H9 (cell line): ENCODE measurements at regions not wholly inside any gene's neighbourhood (a gene's known extent, or its start where the extent isn't known, plus 50 kb on each side); places are given as distances from the start of the nearest gene placed in this dataset.

ENCODE experiments used
- DNase-seq: peaks from one replicate; pipeline ENCODE4 v3.0.0-alpha.2; 2017
- H2AFZ ChIP-seq: one replicate; pipeline ENCODE4 v1.6.1; 2013; ENCODE audit warnings: mild to moderate bottlenecking, low read length, control low read depth, moderate library complexity
- H2AK5ac ChIP-seq: 2 replicates; pipeline ENCODE4 v1.6.1; 2013; ENCODE audit warnings: low read length, control low read depth, mixed read lengths; ENCODE audit not compliant: insufficient read length
- H2BK120ac ChIP-seq: one replicate; pipeline ENCODE4 v1.6.1; 2013; ENCODE audit warnings: low read depth, mild to moderate bottlenecking, low read length, control low read depth, inconsistent platforms; ENCODE audit not compliant: poor library complexity, severe bottlenecking
- H2BK12ac ChIP-seq: 2 replicates; pipeline ENCODE4 v1.6.1; 2013; ENCODE audit warnings: low read length, control low read depth, mixed read lengths, low read depth; ENCODE audit not compliant: insufficient read length
- H2BK15ac ChIP-seq: 2 replicates; pipeline ENCODE4 v1.6.1; 2013; ENCODE audit warnings: low read depth, low read length, control low read depth
- H2BK20ac ChIP-seq: one replicate; pipeline ENCODE4 v1.6.1; 2013; ENCODE audit warnings: low read depth, mild to moderate bottlenecking, low read length, control low read depth, inconsistent platforms; ENCODE audit not compliant: poor library complexity, severe bottlenecking
- H2BK5ac ChIP-seq: 2 replicates; pipeline ENCODE4 v1.6.1; 2013; ENCODE audit warnings: low read length, control low read depth, mixed read lengths; ENCODE audit not compliant: insufficient read length
- H3K14ac ChIP-seq: 2 replicates; pipeline ENCODE4 v1.6.1; 2013; ENCODE audit warnings: low read length, control low read depth; ENCODE audit not compliant: insufficient read depth
- H3K18ac ChIP-seq: 2 replicates; pipeline ENCODE4 v1.6.1; 2013; ENCODE audit warnings: low read depth, mild to moderate bottlenecking, mixed read lengths, low read length, control low read depth; ENCODE audit not compliant: insufficient read length
- H3K23ac ChIP-seq: 2 replicates; pipeline ENCODE4 v1.6.1; 2013; ENCODE audit warnings: low read length, control low read depth, mixed read lengths, low read depth; ENCODE audit not compliant: insufficient read length
- H3K23me2 ChIP-seq: 2 replicates; pipeline ENCODE4 v1.6.1; 2013; ENCODE audit warnings: low read depth, mild to moderate bottlenecking, mixed read lengths, low read length, control low read depth; ENCODE audit not compliant: insufficient read length, poor library complexity, severe bottlenecking
- H3K27ac ChIP-seq: 2 replicates; pipeline ENCODE4 v1.5.1; 2013; ENCODE audit warnings: low read length, control low read depth, mixed read lengths, low read depth; ENCODE audit not compliant: insufficient read length
- H3K27me3 ChIP-seq: 2 replicates; pipeline ENCODE4 v1.6.1; 2013; ENCODE audit warnings: low read length, control low read depth, inconsistent platforms; ENCODE audit not compliant: insufficient read depth
- H3K4ac ChIP-seq: 2 replicates; pipeline ENCODE4 v1.6.1; 2013; ENCODE audit warnings: low read depth, mild to moderate bottlenecking, control low read depth, inconsistent platforms, low read length, moderate library complexity
- H3K4me1 ChIP-seq: 2 replicates; pipeline ENCODE4 v1.6.1; 2013; ENCODE audit warnings: low read length, control low read depth, inconsistent platforms; ENCODE audit not compliant: insufficient read depth
- H3K4me2 ChIP-seq: 2 replicates; pipeline ENCODE4 v1.6.1; 2013; ENCODE audit warnings: low read length, control low read depth, mixed read lengths; ENCODE audit not compliant: insufficient read length, insufficient read depth
- H3K56ac ChIP-seq: 2 replicates; pipeline ENCODE4 v1.6.1; 2013; ENCODE audit warnings: low read depth, mild to moderate bottlenecking, mixed read lengths, low read length, control low read depth; ENCODE audit not compliant: insufficient read length
- H3K79me1 ChIP-seq: 2 replicates; pipeline ENCODE4 v1.6.1; 2013; ENCODE audit warnings: low read depth, mild to moderate bottlenecking, moderate library complexity, low read length, control low read depth, inconsistent platforms; ENCODE audit not compliant: insufficient read depth, poor library complexity, severe bottlenecking
- H3K79me2 ChIP-seq: 2 replicates; pipeline ENCODE4 v1.6.1; 2013; ENCODE audit warnings: low read length, control low read depth, inconsistent platforms; ENCODE audit not compliant: insufficient read depth
- H3K9ac ChIP-seq: 2 replicates; pipeline ENCODE4 v1.6.1; 2013; ENCODE audit warnings: low read length, control low read depth, mixed read lengths; ENCODE audit not compliant: insufficient read length; ENCODE audit errors: extremely low read depth
- H3K9me3 ChIP-seq: one replicate; pipeline ENCODE4 v1.6.1; 2013; ENCODE audit warnings: low read depth, low read length, inconsistent platforms; ENCODE audit not compliant: control insufficient read depth
- H3T11ph ChIP-seq: one replicate; pipeline ENCODE4 v1.6.1; 2013; ENCODE audit warnings: mild to moderate bottlenecking, low read length, control low read depth, inconsistent platforms
- H4K20me1 ChIP-seq: one replicate; pipeline ENCODE4 v1.6.1; 2013; ENCODE audit not compliant: control insufficient read depth, insufficient read length, insufficient read depth
- H4K5ac ChIP-seq: 2 replicates; pipeline ENCODE4 v1.6.1; 2013; ENCODE audit warnings: low read depth, mild to moderate bottlenecking, mixed read lengths, low read length, control low read depth; ENCODE audit not compliant: insufficient read length
- H4K8ac ChIP-seq: replicated peaks from 2 replicates; pipeline ENCODE4 v1.6.1; 2013; ENCODE audit warnings: low read length, control low read depth, mixed read lengths, low read depth; ENCODE audit not compliant: insufficient read length
- H4K91ac ChIP-seq: 2 replicates; pipeline ENCODE4 v1.6.1; 2013; ENCODE audit warnings: low read depth, mild to moderate bottlenecking, moderate library complexity, mixed read lengths, low read length, control low read depth; ENCODE audit not compliant: insufficient read length
- H3K27ac Mint-ChIP-seq, 3 experiments: 2 replicates in 2 of 3; 3 replicates in 1 of 3; pipeline ENCODE4 v1.8.0; 2020 to 2021; ENCODE audit warnings: mixed read lengths in 3 of 3, mild to moderate bottlenecking in 1 of 3, moderate library complexity in 1 of 3
- H3K27me3 Mint-ChIP-seq: 2 replicates; pipeline ENCODE4 v1.8.0; 2021; ENCODE audit warnings: low read depth, mild to moderate bottlenecking, moderate library complexity, mixed read lengths
- H3K36me3 Mint-ChIP-seq, 3 experiments: 2 replicates in 2 of 3; 3 replicates in 1 of 3; pipeline ENCODE4 v1.8.0; 2020 to 2021; ENCODE audit warnings: low read depth in 3 of 3, mixed read lengths in 3 of 3; ENCODE audit not compliant: insufficient read depth in 1 of 3
- H3K4me1 Mint-ChIP-seq, 2 experiments: 2 replicates each; pipeline ENCODE4 v1.8.0; 2020; ENCODE audit warnings: mixed read lengths in 2 of 2
- H3K4me3 Mint-ChIP-seq, 2 experiments: 2 replicates in 1 of 2; 3 replicates in 1 of 2; pipeline ENCODE4 v1.8.0; 2020 to 2021; ENCODE audit warnings: mild to moderate bottlenecking in 2 of 2, mixed read lengths in 2 of 2, moderate library complexity in 1 of 2
- H3K9me3 Mint-ChIP-seq, 2 experiments: 2 replicates in 1 of 2; 3 replicates in 1 of 2; pipeline ENCODE4 v1.8.0; 2020; ENCODE audit warnings: mild to moderate bottlenecking in 2 of 2, mixed read lengths in 2 of 2, moderate library complexity in 1 of 2
- WGBS: extraction: QIAGEN DNeasy Blood & Tissue Kit; methylation state at CpG from one replicate; pipeline ENCODE4 v1.1.7; 2013; ENCODE audit warnings: missing lambda C conversion rate, low lambda C conversion rate, mixed read lengths; ENCODE audit not compliant: insufficient read length; ENCODE audit errors: extremely low coverage; 5-methylcytosine and 5-hydroxymethylcytosine counted together
- TF ChIP-seq, protein P1 (sequence below): fragments of 200-600 bp; sonication (generic); conservative IDR thresholded peaks from 3 replicates; pipeline ENCODE4 v1.8.0; 2021; ENCODE audit warnings: antibody characterized with exemption, mild to moderate bottlenecking

DNA sequence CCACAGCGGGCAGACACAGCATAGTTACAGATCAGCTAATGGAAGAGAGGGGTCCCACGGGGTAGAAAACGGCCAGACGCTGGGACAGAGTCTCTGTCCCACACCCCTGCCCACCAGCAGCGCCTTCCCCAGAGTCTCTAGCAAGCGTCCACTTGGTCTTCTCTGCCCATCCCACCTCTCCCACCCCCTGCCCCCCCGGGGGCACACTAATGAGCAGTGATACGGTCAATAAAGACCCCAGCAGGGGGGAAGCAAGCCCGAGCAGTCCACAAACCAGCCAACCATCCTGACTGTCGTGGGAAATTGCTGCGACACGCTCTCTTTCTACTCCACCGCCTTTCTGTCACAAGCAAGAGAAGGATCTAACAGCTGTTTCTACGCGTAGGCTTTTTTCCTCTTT lies 374.7 kb downstream of the NPHP4 start:
- H3K23ac ChIP-seq: no peak overlapping the region
- no peak overlapping the region for H3T11ph ChIP-seq
- no peak overlapping the region for H3K27ac ChIP-seq
- no peak overlapping the region for H3K4ac ChIP-seq
- H2BK15ac ChIP-seq: no peak overlapping the region
- H2AFZ ChIP-seq: no peak overlapping the region
- WGBS: no CpG with 5 or more reads among the region's 15 CpGs
- no peaks in the 10 kb centered on the region for H3K79me2 ChIP-seq
- no peaks in the 10 kb centered on the region for H3K9me3 Mint-ChIP-seq
- H2BK20ac ChIP-seq: no peak overlapping the region
- H2BK5ac ChIP-seq: no peak overlapping the region
- no peak overlapping the region for H4K8ac ChIP-seq
- no peak overlapping the region for H2BK120ac ChIP-seq
- no peaks in the 10 kb centered on the region for H3K36me3 Mint-ChIP-seq
- peaks cover 11 to 12% of the 10 kb centered on the region in 2 experiments for H3K4me1 Mint-ChIP-seq
- H2AK5ac ChIP-seq: no peak overlapping the region
- no peak overlapping the region for H3K56ac ChIP-seq
- H3K79me1 ChIP-seq: no peaks in the 10 kb centered on the region
- H3K4me2 ChIP-seq: no peak overlapping the region
- H3K27me3 ChIP-seq: no peaks in the 10 kb centered on the region
- DNase-seq: no peak
- TF ChIP-seq, protein P1, sequence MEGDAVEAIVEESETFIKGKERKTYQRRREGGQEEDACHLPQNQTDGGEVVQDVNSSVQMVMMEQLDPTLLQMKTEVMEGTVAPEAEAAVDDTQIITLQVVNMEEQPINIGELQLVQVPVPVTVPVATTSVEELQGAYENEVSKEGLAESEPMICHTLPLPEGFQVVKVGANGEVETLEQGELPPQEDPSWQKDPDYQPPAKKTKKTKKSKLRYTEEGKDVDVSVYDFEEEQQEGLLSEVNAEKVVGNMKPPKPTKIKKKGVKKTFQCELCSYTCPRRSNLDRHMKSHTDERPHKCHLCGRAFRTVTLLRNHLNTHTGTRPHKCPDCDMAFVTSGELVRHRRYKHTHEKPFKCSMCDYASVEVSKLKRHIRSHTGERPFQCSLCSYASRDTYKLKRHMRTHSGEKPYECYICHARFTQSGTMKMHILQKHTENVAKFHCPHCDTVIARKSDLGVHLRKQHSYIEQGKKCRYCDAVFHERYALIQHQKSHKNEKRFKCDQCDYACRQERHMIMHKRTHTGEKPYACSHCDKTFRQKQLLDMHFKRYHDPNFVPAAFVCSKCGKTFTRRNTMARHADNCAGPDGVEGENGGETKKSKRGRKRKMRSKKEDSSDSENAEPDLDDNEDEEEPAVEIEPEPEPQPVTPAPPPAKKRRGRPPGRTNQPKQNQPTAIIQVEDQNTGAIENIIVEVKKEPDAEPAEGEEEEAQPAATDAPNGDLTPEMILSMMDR: no peak
- no peak overlapping the region for H3K14ac ChIP-seq
- H4K5ac ChIP-seq: no peak overlapping the region
- H4K20me1 ChIP-seq: no peaks in the 10 kb centered on the region
- H3K9ac ChIP-seq: no peak overlapping the region
- no peaks in the 10 kb centered on the region for H3K4me1 ChIP-seq
- H3K4me3 Mint-ChIP-seq: no peak overlapping the region
- peaks cover 11% of the 10 kb centered on the region for H3K27me3 Mint-ChIP-seq
- no peak overlapping the region for H4K91ac ChIP-seq
- no peak overlapping the region for H3K27ac Mint-ChIP-seq
- H3K18ac ChIP-seq: no peak overlapping the region
- no peaks in the 10 kb centered on the region for H3K9me3 ChIP-seq
- no peaks in the 10 kb centered on the region for H3K23me2 ChIP-seq
- H2BK12ac ChIP-seq: no peak overlapping the region
